Activated CD4-positive, alpha-beta T cell treated with anti-CD3 and anti-CD28 coated beads for 36 hours (primary cell): ENCODE measurements at regions not wholly inside any gene's neighbourhood (a gene's known extent, or its start where the extent isn't known, plus 50 kb on each side); places are given as distances from the start of the nearest gene placed in this dataset.

Source experiments
- ATAC-seq: fragments of 200-7000 bp; cut with Tn5 transposase; one replicate; pipeline ENCODE4 v1.10.0; 2021; ENCODE audit warnings: mild to moderate bottlenecking, moderate library complexity
- CTCF ChIA-PET: fragments of 350-600 bp; sonication (Branson Sonifier 250); formaldehyde crosslinking; loops from one replicate; lab custom pipeline; 2021; ENCODE audit warnings: antibody characterized with exemption; lab: Charles Lee
- POLR2A ChIA-PET: fragments of 350-600 bp; sonication (Branson Sonifier 250); formaldehyde crosslinking; loops from one replicate; lab custom pipeline; 2021; ENCODE audit warnings: antibody characterized with exemption, inconsistent platforms; lab: Charles Lee
- DNase-seq: peaks from one replicate; pipeline ENCODE4 v3.0.0-alpha.2; 2020
- H3K27ac Mint-ChIP-seq: one replicate; pipeline ENCODE4 v1.8.0; 2021; ENCODE audit warnings: mixed read lengths
- H3K27me3 Mint-ChIP-seq: one replicate; pipeline ENCODE4 v1.8.0; 2021; ENCODE audit warnings: mixed read lengths
- H3K36me3 Mint-ChIP-seq: one replicate; pipeline ENCODE4 v1.8.0; 2021; ENCODE audit warnings: low read depth, mixed read lengths
- H3K4me1 Mint-ChIP-seq: one replicate; pipeline ENCODE4 v1.8.0; 2021; ENCODE audit warnings: mixed read lengths
- H3K4me3 Mint-ChIP-seq: one replicate; pipeline ENCODE4 v1.8.0; 2021; ENCODE audit warnings: mild to moderate bottlenecking, moderate library complexity, mixed read lengths
- H3K9me3 Mint-ChIP-seq: one replicate; pipeline ENCODE4 v1.8.0; 2021; ENCODE audit warnings: low read depth, mixed read lengths
- intact Hi-C, 2 experiments: fragments of 100-400 bp; cut with DNase I in 1 of 2; cut with micrococcal nuclease in 1 of 2; formaldehyde crosslinking; loops; one replicate each; pipeline versions ENCODE4 v1.14.2 to v1.15.1; 2022 to 2024; cut with DNase I, micrococcal nuclease

- ChIA-PET POLR2A (no interaction called here), CTCF (interaction anchor here (1.0 kb wide), 1 partner anchor 151 kb away, joined by 3 read pairs; no protein-coding TSS in a partner anchor)
- Mint-ChIP-seq H3K27me3 (no peaks in the 10 kb centered on the region), H3K4me1 (no peaks in the 10 kb centered on the region), H3K9me3 (no peaks in the 10 kb centered on the region), H3K27ac (no peak overlapping the region), H3K4me3 (no peak overlapping the region), H3K36me3 (no peaks in the 10 kb centered on the region)
- ATAC-seq: no peak
- intact Hi-C loops: no loop called here
- peak; percentile 1 for DNase-seq
These were observed 135.8 kb upstream of the UNC5B start for GRCh38 chr10:71076473-71077142.

GRCh38 chr10:71077143-71077581 is 135.2 kb upstream of the UNC5B start:
- no peaks in the 10 kb centered on the region for H3K9me3 Mint-ChIP-seq
- CTCF ChIA-PET: no interaction called here
- H3K4me3 Mint-ChIP-seq: no peak overlapping the region
- no peak overlapping the region for H3K27ac Mint-ChIP-seq
- POLR2A ChIA-PET: no interaction called here
- no peaks in the 10 kb centered on the region for H3K36me3 Mint-ChIP-seq
- H3K4me1 Mint-ChIP-seq: no peaks in the 10 kb centered on the region
- no peak for DNase-seq
- intact Hi-C loops: no loop called here
- no peaks in the 10 kb centered on the region for H3K27me3 Mint-ChIP-seq
- ATAC-seq: no peak

- Mint-ChIP-seq H3K9me3 (no peaks in the 10 kb centered on the region), H3K4me3 (no peak overlapping the region), H3K27ac (no peak overlapping the region), H3K36me3 (no peaks in the 10 kb centered on the region), H3K27me3 (no peaks in the 10 kb centered on the region), H3K4me1 (no peaks in the 10 kb centered on the region)
- no peak for DNase-seq
- ChIA-PET POLR2A (no interaction called here), CTCF (no interaction called here)
- ATAC-seq: no peak
- intact Hi-C loops: no loop called here
These were observed 134.4 kb upstream of the UNC5B start for GRCh38 chr10:71077796-71078453.

GRCh38 chr10:71078454-71079145 is 133.8 kb upstream of the UNC5B start:
- Mint-ChIP-seq H3K36me3 (no peaks in the 10 kb centered on the region), H3K4me3 (no peak overlapping the region), H3K4me1 (no peaks in the 10 kb centered on the region), H3K9me3 (no peaks in the 10 kb centered on the region), H3K27ac (no peak overlapping the region), H3K27me3 (no peaks in the 10 kb centered on the region)
- DNase-seq (peak; percentile 1), ATAC-seq (no peak)
- ChIA-PET POLR2A (no interaction called here), CTCF (no interaction called here)
- intact Hi-C loops: no loop called here

- H3K36me3 Mint-ChIP-seq: no peaks in the 10 kb centered on the region
- no peaks in the 10 kb centered on the region for H3K4me1 Mint-ChIP-seq
- POLR2A ChIA-PET: no interaction called here
- intact Hi-C loops: no loop called here
- no peak overlapping the region for H3K27ac Mint-ChIP-seq
- no peak for ATAC-seq
- no peak overlapping the region for H3K4me3 Mint-ChIP-seq
- CTCF ChIA-PET: no interaction called here
- H3K9me3 Mint-ChIP-seq: no peaks in the 10 kb centered on the region
- no peak for DNase-seq
- H3K27me3 Mint-ChIP-seq: no peaks in the 10 kb centered on the region
These were observed 132.5 kb upstream of the UNC5B start for GRCh38 chr10:71079761-71080380.

GRCh38 chr10:71080381-71081228 is 131.8 kb upstream of the UNC5B start:
- CTCF ChIA-PET: no interaction called here
- H3K27ac Mint-ChIP-seq: no peak overlapping the region
- H3K36me3 Mint-ChIP-seq: no peaks in the 10 kb centered on the region
- H3K4me1 Mint-ChIP-seq: no peaks in the 10 kb centered on the region
- H3K9me3 Mint-ChIP-seq: no peaks in the 10 kb centered on the region
- intact Hi-C loops: no loop called here
- H3K4me3 Mint-ChIP-seq: no peak overlapping the region
- POLR2A ChIA-PET: no interaction called here
- no peak for ATAC-seq
- DNase-seq: no peak
- no peaks in the 10 kb centered on the region for H3K27me3 Mint-ChIP-seq

GRCh38 chr10:71081229-71081560 is 131.2 kb upstream of the UNC5B start:
- ATAC-seq: no peak
- intact Hi-C loops: no loop called here
- no peaks in the 10 kb centered on the region for H3K9me3 Mint-ChIP-seq
- H3K27me3 Mint-ChIP-seq: no peaks in the 10 kb centered on the region
- no peak overlapping the region for H3K4me3 Mint-ChIP-seq
- no peak overlapping the region for H3K27ac Mint-ChIP-seq
- no peaks in the 10 kb centered on the region for H3K36me3 Mint-ChIP-seq
- no peak for DNase-seq
- POLR2A ChIA-PET: no interaction called here
- CTCF ChIA-PET: no interaction called here
- no peaks in the 10 kb centered on the region for H3K4me1 Mint-ChIP-seq

GRCh38 chr10:71081912-71082311 is 130.5 kb upstream of the UNC5B start:
- no peaks in the 10 kb centered on the region for H3K36me3 Mint-ChIP-seq
- H3K4me1 Mint-ChIP-seq: no peaks in the 10 kb centered on the region
- H3K4me3 Mint-ChIP-seq: no peak overlapping the region
- no peaks in the 10 kb centered on the region for H3K9me3 Mint-ChIP-seq
- no peak for ATAC-seq
- no peak for DNase-seq
- no peak overlapping the region for H3K27ac Mint-ChIP-seq
- ChIA-PET CTCF (no interaction called here), POLR2A (no interaction called here)
- intact Hi-C loops: no loop called here
- no peaks in the 10 kb centered on the region for H3K27me3 Mint-ChIP-seq

GRCh38 chr10:71082960-71083715 is 129.2 kb upstream of the UNC5B start:
- intact Hi-C loops: no loop called here
- CTCF ChIA-PET: no interaction called here
- Mint-ChIP-seq H3K27ac (no peak overlapping the region), H3K27me3 (no peaks in the 10 kb centered on the region), H3K4me1 (no peaks in the 10 kb centered on the region), H3K36me3 (no peaks in the 10 kb centered on the region), H3K9me3 (no peaks in the 10 kb centered on the region), H3K4me3 (no peak overlapping the region)
- no peak for ATAC-seq
- no peak for DNase-seq
- POLR2A ChIA-PET: no interaction called here

- Mint-ChIP-seq H3K27me3 (no peaks in the 10 kb centered on the region), H3K36me3 (no peaks in the 10 kb centered on the region), H3K27ac (no peak overlapping the region), H3K4me3 (no peak overlapping the region), H3K4me1 (no peaks in the 10 kb centered on the region), H3K9me3 (no peaks in the 10 kb centered on the region)
- POLR2A ChIA-PET: no interaction called here
- no peak for DNase-seq
- no peak for ATAC-seq
- CTCF ChIA-PET: no interaction called here
- intact Hi-C loops: no loop called here
These were observed 128.7 kb upstream of the UNC5B start for GRCh38 chr10:71083716-71083975.
